HL-60 (cell line): ENCODE measurements at regions not wholly inside any gene's neighbourhood (a gene's known extent, or its start where the extent isn't known, plus 50 kb on each side); places are given as distances from the start of the nearest gene placed in this dataset.

ENCODE experiments used
- DNase-seq, 2 experiments: peaks; one replicate each; pipeline ENCODE4 v3.0.0-alpha.2; 2010 to 2020; ENCODE audit warnings: low read depth in 1 of 2, low spot score in 1 of 2
- H3K27ac ChIP-seq: fragments of 250-450 bp; sonication (Bioruptor Pico); replicated peaks from 2 replicates; pipeline ENCODE4 v1.5.1; 2020; ENCODE audit warnings: mild to moderate bottlenecking, moderate library complexity
- H3K27me3 ChIP-seq: fragments of 250-450 bp; sonication (Bioruptor Pico); 2 replicates; pipeline ENCODE4 v1.5.1; 2021; ENCODE audit warnings: mild to moderate bottlenecking, moderate library complexity; ENCODE audit not compliant: insufficient read depth, poor library complexity, severe bottlenecking
- H3K4me3 ChIP-seq: replicated peaks from 2 replicates; pipeline ENCODE4 v1.5.1; 2011; ENCODE audit warnings: mild to moderate bottlenecking, control low read depth, low read length; ENCODE audit not compliant: insufficient read depth
- GABPA ChIP-seq: IDR thresholded peaks from 2 replicates; pipeline ENCODE4 v1.6.1; 2012; ENCODE audit warnings: low read depth
- POLR2AphosphoS5 ChIP-seq: IDR thresholded peaks from 2 replicates; pipeline ENCODE4 v1.6.1; 2012; ENCODE audit warnings: low read depth
- SPI1 ChIP-seq: IDR thresholded peaks from 2 replicates; pipeline ENCODE4 v1.6.1; 2012; ENCODE audit warnings: low read depth, mild to moderate bottlenecking, borderline replicate concordance
- TF ChIP-seq, protein P1 (sequence below): IDR thresholded peaks from 2 replicates; pipeline ENCODE4 v1.6.1; 2012; ENCODE audit warnings: low read depth; ENCODE audit not compliant: insufficient replicate concordance
- TF ChIP-seq, protein P2 (sequence below): IDR thresholded peaks from one replicate; pipeline ENCODE4 v1.5.1; 2011; ENCODE audit warnings: low read length, control low read depth, inconsistent platforms; ENCODE audit not compliant: insufficient read depth

DNA sequence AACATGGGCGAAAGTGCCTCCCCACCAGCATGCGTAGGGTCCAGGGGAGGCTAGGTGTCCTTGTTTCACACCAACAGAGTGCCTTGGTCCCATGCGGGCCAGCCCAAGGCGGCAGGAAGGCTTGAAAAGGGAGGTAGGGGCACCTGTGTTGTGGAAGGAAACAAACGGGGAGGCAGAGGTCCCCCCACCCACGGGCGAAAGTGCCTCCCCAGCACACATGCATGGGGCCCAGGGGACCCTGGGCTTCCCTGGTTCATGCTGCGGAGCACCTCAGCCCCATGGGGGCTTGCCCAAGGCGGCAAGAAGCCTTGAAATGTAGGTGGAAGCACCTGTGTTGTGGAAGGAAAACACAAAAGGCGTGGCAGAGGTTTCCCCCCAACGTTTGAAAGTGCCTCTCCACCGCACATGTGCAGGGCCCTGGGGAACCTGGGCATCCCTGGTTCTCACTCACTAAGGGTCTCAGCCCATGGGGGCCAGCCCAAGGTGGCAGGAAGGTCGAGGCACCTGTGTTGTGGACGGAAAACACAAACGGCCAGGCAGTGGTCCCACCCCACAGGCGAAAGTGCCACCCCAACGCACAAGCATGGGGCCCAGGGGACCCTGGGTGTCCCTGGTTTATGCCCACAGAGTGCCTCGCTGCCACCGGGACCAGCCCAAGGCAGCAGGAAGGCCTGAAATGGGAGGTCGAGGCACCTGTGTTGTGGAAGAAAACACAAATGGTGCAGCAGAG is 374.7 kb downstream of the ALG10 start:
- TF ChIP-seq, protein P1, sequence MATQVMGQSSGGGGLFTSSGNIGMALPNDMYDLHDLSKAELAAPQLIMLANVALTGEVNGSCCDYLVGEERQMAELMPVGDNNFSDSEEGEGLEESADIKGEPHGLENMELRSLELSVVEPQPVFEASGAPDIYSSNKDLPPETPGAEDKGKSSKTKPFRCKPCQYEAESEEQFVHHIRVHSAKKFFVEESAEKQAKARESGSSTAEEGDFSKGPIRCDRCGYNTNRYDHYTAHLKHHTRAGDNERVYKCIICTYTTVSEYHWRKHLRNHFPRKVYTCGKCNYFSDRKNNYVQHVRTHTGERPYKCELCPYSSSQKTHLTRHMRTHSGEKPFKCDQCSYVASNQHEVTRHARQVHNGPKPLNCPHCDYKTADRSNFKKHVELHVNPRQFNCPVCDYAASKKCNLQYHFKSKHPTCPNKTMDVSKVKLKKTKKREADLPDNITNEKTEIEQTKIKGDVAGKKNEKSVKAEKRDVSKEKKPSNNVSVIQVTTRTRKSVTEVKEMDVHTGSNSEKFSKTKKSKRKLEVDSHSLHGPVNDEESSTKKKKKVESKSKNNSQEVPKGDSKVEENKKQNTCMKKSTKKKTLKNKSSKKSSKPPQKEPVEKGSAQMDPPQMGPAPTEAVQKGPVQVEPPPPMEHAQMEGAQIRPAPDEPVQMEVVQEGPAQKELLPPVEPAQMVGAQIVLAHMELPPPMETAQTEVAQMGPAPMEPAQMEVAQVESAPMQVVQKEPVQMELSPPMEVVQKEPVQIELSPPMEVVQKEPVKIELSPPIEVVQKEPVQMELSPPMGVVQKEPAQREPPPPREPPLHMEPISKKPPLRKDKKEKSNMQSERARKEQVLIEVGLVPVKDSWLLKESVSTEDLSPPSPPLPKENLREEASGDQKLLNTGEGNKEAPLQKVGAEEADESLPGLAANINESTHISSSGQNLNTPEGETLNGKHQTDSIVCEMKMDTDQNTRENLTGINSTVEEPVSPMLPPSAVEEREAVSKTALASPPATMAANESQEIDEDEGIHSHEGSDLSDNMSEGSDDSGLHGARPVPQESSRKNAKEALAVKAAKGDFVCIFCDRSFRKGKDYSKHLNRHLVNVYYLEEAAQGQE: no peak
- no peak for TF ChIP-seq GABPA
- no peak for TF ChIP-seq SPI1
- TF ChIP-seq, protein P2, sequence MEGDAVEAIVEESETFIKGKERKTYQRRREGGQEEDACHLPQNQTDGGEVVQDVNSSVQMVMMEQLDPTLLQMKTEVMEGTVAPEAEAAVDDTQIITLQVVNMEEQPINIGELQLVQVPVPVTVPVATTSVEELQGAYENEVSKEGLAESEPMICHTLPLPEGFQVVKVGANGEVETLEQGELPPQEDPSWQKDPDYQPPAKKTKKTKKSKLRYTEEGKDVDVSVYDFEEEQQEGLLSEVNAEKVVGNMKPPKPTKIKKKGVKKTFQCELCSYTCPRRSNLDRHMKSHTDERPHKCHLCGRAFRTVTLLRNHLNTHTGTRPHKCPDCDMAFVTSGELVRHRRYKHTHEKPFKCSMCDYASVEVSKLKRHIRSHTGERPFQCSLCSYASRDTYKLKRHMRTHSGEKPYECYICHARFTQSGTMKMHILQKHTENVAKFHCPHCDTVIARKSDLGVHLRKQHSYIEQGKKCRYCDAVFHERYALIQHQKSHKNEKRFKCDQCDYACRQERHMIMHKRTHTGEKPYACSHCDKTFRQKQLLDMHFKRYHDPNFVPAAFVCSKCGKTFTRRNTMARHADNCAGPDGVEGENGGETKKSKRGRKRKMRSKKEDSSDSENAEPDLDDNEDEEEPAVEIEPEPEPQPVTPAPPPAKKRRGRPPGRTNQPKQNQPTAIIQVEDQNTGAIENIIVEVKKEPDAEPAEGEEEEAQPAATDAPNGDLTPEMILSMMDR: no peak
- no peak for TF ChIP-seq POLR2AphosphoS5
- H3K4me3 ChIP-seq: no peak overlapping the region
- H3K27ac ChIP-seq: no peak overlapping the region
- H3K27me3 ChIP-seq: no peaks in the 10 kb centered on the region
- no peak for DNase-seq

DNA sequence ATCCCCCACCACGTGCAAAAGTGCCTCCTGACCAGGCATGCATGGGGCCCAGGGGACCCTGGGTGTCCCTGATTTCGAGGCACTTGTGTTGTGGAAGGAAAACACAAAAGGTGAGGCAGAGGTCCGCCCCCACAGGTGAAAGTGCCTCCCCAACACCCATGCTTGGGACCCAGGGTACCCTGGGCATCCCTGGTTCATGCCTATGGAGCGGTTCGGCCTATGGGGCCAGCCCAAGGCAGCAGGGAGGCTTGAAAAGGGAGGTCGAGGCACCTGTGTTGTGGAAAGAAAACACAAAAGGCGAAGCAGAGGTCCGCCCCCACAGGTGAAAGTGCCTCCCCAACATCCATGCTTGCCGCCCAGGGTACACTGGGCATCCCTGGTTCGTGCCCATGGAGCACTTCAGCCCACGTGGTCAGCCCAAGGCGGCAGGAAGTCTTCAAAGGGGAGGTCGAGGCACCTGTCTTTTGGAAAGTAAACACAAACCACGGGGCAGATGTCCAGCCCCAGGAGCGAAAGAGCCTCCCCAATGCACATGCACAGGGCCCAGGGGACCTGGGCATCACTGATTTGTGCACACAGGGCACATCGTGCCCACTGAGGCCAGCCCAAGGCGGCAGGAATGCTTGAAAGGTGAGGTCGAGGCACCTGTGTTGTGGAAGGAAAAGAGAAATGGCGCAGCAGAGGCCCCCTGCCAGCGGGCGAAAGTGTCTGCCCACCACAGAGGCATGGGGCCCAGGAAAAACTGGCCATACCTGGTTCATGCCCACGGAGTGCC is 375.5 kb downstream of the ALG10 start:
- no peak for DNase-seq
- Histone ChIP-seq H3K27ac (no peak overlapping the region), H3K27me3 (no peaks in the 10 kb centered on the region), H3K4me3 (no peak overlapping the region)
- TF ChIP-seq, protein P1: no peak
- TF ChIP-seq POLR2AphosphoS5 (no peak), GABPA (no peak), SPI1 (no peak)
- TF ChIP-seq, protein P2: no peak

DNA sequence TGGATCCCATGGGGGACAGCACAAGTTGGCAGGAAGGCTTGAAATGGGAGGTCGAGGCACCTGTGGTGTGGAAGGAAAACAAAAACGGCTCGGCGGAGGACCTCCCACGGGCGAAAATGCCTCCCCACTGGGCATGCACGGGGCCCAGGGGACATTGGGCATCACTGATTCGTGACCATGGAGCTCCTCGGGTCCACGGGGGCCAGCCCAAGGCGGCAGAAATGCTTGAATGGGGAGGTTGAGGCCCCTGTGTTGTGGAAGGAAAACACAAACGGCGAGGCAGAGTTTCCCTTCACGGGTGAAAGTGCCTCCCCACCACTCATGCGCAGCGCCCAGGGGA is 376.0 kb downstream of the ALG10 start:
- no peak for DNase-seq

DNA sequence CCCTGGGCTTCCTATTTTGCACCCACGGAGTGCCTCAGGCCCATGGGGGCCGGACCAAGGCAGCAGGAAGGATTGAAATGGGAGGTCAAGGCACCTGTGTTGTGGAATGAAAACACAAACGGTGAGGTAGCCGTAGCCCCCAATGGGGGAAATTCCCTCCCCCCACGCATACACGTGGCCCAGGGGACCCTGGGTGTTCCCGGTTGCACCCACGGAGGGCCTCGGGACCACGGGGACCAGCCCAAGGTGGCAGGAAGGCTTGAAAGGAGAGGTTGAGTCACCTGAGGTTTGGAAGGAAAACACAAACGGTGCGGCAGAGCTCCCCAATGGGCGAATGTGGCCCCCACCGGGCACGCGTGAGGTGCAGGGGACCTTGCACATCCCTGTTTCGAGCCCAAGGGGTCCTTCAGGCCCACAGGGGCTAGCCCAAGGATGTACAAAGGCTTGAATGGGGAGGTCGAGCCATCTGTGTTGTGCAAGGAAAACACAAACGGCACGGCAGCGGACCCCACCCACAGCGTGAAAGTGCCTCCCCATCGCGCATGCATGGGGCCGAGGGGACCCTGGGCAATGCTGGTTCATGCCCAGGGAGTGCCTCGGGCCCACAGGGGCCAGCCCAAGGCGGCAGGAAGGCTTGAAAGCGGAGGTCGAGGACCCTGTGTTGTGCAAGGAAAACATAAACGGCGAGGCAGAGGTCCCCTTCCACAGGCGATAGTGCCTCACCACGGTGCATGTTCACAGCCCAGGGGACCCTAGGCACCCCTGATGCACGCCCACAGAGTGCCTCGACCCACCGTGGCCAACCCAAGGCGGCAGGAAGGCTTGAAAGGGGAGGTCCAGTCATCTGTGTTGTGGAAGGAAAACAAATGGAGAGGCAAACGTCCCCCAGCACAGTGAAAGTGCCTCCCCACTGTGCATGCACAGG is 376.7 kb downstream of the ALG10 start:
- DNase-seq: no peak
- Histone ChIP-seq H3K27me3 (no peaks in the 10 kb centered on the region), H3K27ac (no peak overlapping the region), H3K4me3 (no peak overlapping the region)
- TF ChIP-seq POLR2AphosphoS5 (no peak), SPI1 (no peak), GABPA (no peak)
- TF ChIP-seq, protein P2: no peak
- TF ChIP-seq, protein P1: no peak

More for the DNA sequence above, 376.0 kb downstream of the ALG10 start:
- Histone ChIP-seq H3K4me3 (no peak overlapping the region), H3K27ac (no peak overlapping the region), H3K27me3 (no peaks in the 10 kb centered on the region)
- TF ChIP-seq POLR2AphosphoS5 (no peak), GABPA (no peak)
